ENCODE measurements at regions not wholly inside any gene's neighbourhood (a gene's known extent, or its start where the extent isn't known, plus 50 kb on each side); places are given as distances from the start of the nearest gene placed in this dataset.

DNA sequence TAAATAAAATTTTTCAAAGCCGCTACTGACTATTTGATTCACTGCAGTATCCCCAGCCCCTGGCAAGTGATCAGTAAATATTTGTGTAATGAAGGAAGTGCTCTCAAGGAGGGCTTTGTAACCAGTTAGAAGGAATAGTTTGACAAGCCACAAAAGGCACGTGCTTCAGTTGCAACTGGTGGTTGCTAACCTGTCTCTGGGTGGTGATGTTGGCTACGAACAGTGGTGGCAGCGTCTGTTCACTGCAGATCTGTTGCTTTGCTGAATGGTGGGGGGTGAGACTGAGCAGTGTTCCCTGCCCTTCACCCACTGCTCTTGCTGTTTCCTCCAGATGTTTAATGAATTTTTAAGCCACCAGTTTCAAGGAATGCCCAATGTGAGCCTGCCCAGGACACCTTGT lies 73.9 kb upstream of the SIX2 start:
- H3K4me1 Mint-ChIP-seq: no peaks in the 10 kb centered on the region
- no peak overlapping the region for H3K4me3 Mint-ChIP-seq
- DNase-seq (no peak), ATAC-seq (no peak)
- H3K27me3 Mint-ChIP-seq: no peaks in the 10 kb centered on the region
- no peaks in the 10 kb centered on the region for H3K36me3 Mint-ChIP-seq
- no peak overlapping the region for H3K27ac Mint-ChIP-seq
- no peaks in the 10 kb centered on the region for H3K9me3 Mint-ChIP-seq (ENCODE audit: low read depth)
- CTCF ChIA-PET: no interaction called here

DNA sequence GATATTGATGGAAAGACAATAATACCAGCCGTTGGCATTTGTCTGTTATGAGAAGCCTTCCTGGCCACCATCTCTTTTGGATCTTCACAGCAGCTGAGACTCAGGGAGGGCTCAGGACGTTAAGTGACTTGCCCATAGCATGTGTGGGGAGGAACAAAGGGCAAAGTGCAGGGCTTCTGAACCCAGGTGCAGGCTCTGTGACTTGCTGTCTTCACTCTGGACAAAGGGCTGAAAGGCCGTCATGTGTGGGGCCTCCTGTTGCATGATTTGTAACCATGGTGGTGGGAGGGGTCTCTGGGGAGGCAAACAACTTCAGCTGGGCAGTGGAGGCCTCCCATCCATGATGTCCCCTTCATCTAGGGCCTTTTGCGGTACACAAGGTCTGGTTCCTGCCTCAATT lies 65.5 kb upstream of the SIX2 start:
- H3K27ac Mint-ChIP-seq: no peak overlapping the region
- DNase-seq (no peak), ATAC-seq (no peak)
- no peaks in the 10 kb centered on the region for H3K36me3 Mint-ChIP-seq
- H3K4me3 Mint-ChIP-seq: no peak overlapping the region
- no peaks in the 10 kb centered on the region for H3K9me3 Mint-ChIP-seq (ENCODE audit: low read depth)
- H3K27me3 Mint-ChIP-seq: peaks cover 20% of the 10 kb centered on the region
- no peaks in the 10 kb centered on the region for H3K4me1 Mint-ChIP-seq
- CTCF ChIA-PET: no interaction called here

DNA sequence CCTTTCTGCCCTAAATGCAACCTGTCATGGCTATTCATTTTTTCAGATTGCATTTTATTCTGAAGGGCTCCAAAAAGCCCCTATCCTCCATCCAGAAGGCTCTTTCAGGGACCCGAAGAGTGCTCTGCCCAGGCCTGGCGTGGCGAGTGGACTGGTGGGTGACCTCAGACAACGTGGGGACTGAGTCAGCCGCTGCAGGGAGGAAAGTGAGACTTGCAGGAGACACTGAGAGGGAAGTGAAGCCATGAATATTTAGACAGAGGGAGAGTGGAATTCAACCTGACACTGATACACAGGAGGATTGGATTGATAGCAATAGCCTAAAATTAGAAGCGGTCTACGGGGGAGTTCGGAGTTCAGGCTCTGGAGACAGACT lies 63.6 kb upstream of the SIX2 start:
- Mint-ChIP-seq H3K4me1 (no peaks in the 10 kb centered on the region), H3K27me3 (peaks cover 24% of the 10 kb centered on the region), H3K9me3 (ENCODE audit: low read depth) (no peaks in the 10 kb centered on the region), H3K27ac (no peak overlapping the region), H3K36me3 (no peaks in the 10 kb centered on the region), H3K4me3 (no peak overlapping the region)
- no peak for ATAC-seq
- CTCF ChIA-PET: no interaction called here
- DNase-seq: peak; percentile 25

DNA sequence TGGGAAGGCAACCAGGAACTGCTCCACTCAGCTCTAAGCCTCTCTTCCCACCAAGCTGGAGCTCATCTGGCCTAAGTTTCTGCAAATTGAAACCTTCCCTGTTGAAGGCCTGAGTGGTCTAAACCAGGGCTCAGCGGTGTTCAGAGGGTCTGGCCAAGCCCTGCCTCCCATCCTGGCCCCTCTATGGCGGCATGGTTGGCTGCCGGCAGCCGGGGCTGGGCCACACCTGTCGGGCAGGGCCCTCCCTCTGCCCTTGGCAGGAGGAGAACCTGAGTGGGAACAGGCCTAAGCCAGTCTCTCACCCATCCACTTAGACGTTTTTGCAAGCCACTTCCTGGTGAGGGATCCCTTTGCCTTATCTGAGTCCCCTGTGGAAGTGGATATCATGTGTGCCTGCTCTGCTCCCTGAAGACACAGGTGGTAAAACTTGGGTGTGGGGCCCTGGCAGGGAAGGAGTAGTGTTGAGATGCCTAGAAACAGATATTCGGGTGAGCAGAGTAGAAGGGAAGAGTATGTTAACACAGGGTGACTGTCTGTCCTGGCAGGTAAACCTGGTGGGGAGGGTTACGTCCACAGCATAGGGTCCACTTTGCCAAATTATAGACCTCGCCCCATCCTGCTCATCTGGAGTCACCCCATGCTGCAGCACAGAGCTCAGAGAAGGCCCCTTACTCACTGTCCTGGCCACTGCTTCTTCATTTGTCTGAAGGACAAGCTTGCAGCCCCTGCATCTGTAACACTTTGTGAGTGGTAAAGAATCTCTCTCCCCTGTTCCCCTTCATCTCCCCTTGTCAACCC lies 63.0 kb upstream of the SIX2 start:
- Mint-ChIP-seq H3K27ac (no peak overlapping the region), H3K36me3 (no peaks in the 10 kb centered on the region), H3K4me1 (no peaks in the 10 kb centered on the region), H3K4me3 (no peak overlapping the region), H3K9me3 (ENCODE audit: low read depth) (no peaks in the 10 kb centered on the region), H3K27me3 (peaks cover 24% of the 10 kb centered on the region)
- DNase-seq: peak; percentile 29
- ATAC-seq: no peak
- CTCF ChIA-PET: no interaction called here

DNA sequence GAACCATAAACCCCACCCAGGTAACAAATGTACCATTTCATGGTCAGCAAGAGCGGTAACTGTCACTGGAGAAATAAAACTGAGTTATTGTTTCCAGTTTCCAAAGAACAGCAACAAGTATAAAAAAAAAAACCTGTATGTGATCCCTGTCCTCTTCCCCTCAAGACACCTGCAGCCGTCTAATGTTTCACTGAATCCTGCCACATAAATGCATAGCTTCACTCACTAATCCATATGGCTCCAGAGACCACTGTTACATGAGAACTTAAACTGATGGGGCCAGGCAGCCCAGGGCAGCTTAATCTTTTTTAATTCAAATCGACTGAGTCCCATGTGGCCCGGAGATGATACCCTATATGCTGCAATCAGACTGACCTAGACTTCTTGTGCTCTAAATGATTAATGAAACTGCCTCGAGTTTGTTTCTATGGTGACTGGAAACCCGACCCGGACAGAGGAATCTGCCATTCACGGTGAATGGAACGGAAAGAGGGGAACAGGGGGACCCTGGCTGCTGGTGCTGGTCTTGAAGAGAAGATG lies 60.9 kb upstream of the SIX2 start:
- Mint-ChIP-seq H3K36me3 (no peaks in the 10 kb centered on the region), H3K9me3 (ENCODE audit: low read depth) (no peaks in the 10 kb centered on the region), H3K27me3 (peaks cover 30% of the 10 kb centered on the region), H3K4me3 (no peak overlapping the region), H3K27ac (no peak overlapping the region), H3K4me1 (no peaks in the 10 kb centered on the region)
- DNase-seq (peak; percentile 16), ATAC-seq (no peak)
- CTCF ChIA-PET: no interaction called here

DNA sequence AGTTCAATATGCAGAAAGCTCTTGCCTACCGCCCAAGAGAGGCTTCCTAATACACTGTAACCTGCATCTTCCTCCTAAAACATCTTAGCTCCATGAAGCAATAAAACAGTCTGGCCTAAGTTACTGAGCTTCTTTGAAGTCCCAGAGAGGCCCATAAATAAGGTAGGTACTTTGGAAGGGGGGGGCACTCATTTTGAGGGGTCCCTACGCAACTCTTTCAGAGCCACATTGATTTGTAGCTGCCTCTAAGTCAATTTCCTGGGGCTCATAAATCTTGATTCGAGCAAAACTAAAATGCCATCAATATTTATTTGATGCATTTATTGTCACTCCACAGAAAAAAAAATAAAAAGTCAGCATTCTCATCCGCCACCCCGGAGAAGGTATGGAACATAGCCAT lies 60.4 kb upstream of the SIX2 start:
- ATAC-seq: no peak
- CTCF ChIA-PET: no interaction called here
- no peaks in the 10 kb centered on the region for H3K36me3 Mint-ChIP-seq
- DNase-seq: peak; percentile 5
- H3K27ac Mint-ChIP-seq: no peak overlapping the region
- no peaks in the 10 kb centered on the region for H3K9me3 Mint-ChIP-seq (ENCODE audit: low read depth)
- no peak overlapping the region for H3K4me3 Mint-ChIP-seq
- H3K27me3 Mint-ChIP-seq: peaks cover 30% of the 10 kb centered on the region
- H3K4me1 Mint-ChIP-seq: no peaks in the 10 kb centered on the region

DNA sequence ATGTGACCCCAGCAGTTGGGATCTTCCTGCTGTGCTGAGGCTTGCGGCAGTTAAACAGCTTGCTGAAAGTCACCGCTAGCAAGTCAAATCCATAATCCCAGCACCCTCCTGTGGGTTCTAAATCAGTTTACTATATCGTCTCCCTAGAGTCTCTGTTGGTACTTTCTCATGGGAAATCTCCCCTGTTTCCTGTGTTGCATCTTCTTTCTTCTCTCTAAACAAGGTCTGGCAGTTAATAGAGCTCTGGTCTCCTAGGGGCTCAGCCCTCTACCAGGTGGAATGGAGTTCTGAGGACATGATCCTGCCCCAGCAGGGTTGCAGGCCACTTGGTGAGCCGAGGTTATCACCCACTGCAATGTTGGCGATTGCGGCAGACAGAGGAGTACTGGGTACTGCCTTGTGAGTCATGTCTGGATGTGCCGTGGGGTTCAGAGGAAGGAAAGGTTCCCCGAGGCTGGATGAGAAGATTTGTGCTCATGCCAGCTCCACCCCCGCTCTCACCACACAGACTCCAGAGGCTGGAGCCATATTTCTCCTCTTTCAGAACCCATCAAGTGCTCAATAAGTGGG lies 59.4 kb upstream of the SIX2 start:
- no peaks in the 10 kb centered on the region for H3K9me3 Mint-ChIP-seq (ENCODE audit: low read depth)
- no peaks in the 10 kb centered on the region for H3K36me3 Mint-ChIP-seq
- no peak overlapping the region for H3K4me3 Mint-ChIP-seq
- no peaks in the 10 kb centered on the region for H3K4me1 Mint-ChIP-seq
- CTCF ChIA-PET: no interaction called here
- no peak for DNase-seq
- peaks cover 26% of the 10 kb centered on the region for H3K27me3 Mint-ChIP-seq
- no peak for ATAC-seq
- H3K27ac Mint-ChIP-seq: no peak overlapping the region

DNA sequence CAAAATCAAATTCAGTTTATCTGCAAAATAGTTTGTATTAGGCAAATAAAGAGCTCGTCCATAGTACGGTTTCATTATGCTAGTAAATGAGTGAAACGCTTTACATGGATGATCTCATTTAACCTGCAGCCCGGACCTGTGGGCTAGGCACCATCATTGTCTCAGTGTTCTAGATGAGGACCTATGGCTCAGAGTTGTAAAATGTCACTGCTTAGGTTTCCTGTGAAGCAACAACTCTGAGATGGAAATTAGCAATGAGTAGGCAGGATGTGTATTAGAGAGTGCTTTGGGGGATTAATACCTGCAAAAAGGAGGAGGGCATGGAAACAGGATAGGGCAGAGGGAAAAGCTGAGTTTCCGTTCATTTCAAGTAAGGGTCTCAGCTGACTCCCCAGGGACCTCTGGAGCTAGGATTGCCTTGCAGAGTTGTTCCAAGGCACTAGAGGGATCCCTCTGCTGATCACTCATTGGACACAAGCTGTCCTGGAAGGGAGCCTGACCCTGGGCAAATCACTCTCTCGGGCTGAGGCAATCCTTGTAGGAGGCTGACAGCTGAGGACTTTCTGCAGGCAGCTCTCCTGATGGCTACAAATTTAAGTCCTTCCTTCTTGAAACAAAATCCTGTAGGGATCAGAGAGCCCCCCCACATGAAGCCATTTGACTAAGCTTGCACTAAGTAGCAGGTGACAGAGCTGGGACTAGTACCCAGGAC lies 58.8 kb upstream of the SIX2 start:
- Mint-ChIP-seq H3K9me3 (ENCODE audit: low read depth) (no peaks in the 10 kb centered on the region), H3K27ac (no peak overlapping the region), H3K4me1 (no peaks in the 10 kb centered on the region), H3K4me3 (no peak overlapping the region), H3K27me3 (peaks cover 24% of the 10 kb centered on the region), H3K36me3 (no peaks in the 10 kb centered on the region)
- DNase-seq (no peak), ATAC-seq (no peak)
- CTCF ChIA-PET: no interaction called here

All from activated CD8-positive, alpha-beta memory T cell treated with anti-CD3 and anti-CD28 coated beads, Interleukin-2, amount 10 ng/mL, durations not matched to agents 7 days and 5 days (primary cell).